Chondrocyte (in vitro differentiated cells): ENCODE measurements at regions not wholly inside any gene's neighbourhood (a gene's known extent, or its start where the extent isn't known, plus 50 kb on each side); places are given as distances from the start of the nearest gene placed in this dataset.

Source experiments
- DNase-seq: peaks from one replicate; pipeline ENCODE4 v3.0.0; 2021; ENCODE audit warnings: mixed read lengths, low spot score
- H3K27ac Mint-ChIP-seq: one replicate; pipeline ENCODE4 v1.8.0; 2021; ENCODE audit warnings: mild to moderate bottlenecking, moderate library complexity, mixed read lengths; ENCODE audit not compliant: unreplicated experiment
- H3K27me3 Mint-ChIP-seq: 2 replicates; pipeline ENCODE4 v1.8.0; 2021; ENCODE audit warnings: low read depth, mixed read lengths
- H3K36me3 Mint-ChIP-seq: 2 replicates; pipeline ENCODE4 v1.8.0; 2021; ENCODE audit warnings: low read depth, mixed read lengths
- H3K4me1 Mint-ChIP-seq: 2 replicates; pipeline ENCODE4 v1.8.0; 2021; ENCODE audit warnings: low read depth, mild to moderate bottlenecking, mixed read lengths
- H3K4me3 Mint-ChIP-seq: one replicate; pipeline ENCODE4 v1.8.0; 2021; ENCODE audit warnings: mild to moderate bottlenecking, moderate library complexity, mixed read lengths; ENCODE audit not compliant: unreplicated experiment
- H3K9me3 Mint-ChIP-seq: 2 replicates; pipeline ENCODE4 v1.8.0; 2021; ENCODE audit warnings: low read depth, mixed read lengths
- TF ChIP-seq, protein P1 (sequence below): fragments of 200-600 bp; sonication (generic); IDR thresholded peaks from 2 replicates; pipeline ENCODE4 v1.5.0; 2021; ENCODE audit warnings: antibody characterized with exemption, mild to moderate bottlenecking, moderate library complexity

DNA sequence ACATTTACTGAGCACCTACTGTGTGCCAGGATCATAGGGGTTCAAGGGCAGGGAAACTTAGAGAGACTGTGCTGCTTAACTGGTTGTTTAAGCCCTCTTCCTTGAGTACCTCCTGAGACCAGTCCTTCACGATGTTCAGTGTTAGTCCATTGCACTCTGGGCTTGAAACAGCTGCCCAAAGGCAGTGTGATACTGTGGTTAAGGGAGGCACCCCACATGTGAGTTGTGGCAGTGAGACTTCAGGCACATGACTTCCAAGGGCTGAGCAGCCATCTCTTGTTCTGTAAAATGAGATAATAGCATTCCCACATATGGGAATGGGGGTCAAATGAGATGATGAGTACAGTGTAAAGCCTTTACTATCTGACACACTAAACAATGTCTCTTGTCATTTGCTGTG lies 75.1 kb downstream of the LINGO1 start:
- H3K4me3 Mint-ChIP-seq, result no peak overlapping the region
- no peaks in the 10 kb centered on the region for H3K27me3 Mint-ChIP-seq
- TF ChIP-seq, protein P1, sequence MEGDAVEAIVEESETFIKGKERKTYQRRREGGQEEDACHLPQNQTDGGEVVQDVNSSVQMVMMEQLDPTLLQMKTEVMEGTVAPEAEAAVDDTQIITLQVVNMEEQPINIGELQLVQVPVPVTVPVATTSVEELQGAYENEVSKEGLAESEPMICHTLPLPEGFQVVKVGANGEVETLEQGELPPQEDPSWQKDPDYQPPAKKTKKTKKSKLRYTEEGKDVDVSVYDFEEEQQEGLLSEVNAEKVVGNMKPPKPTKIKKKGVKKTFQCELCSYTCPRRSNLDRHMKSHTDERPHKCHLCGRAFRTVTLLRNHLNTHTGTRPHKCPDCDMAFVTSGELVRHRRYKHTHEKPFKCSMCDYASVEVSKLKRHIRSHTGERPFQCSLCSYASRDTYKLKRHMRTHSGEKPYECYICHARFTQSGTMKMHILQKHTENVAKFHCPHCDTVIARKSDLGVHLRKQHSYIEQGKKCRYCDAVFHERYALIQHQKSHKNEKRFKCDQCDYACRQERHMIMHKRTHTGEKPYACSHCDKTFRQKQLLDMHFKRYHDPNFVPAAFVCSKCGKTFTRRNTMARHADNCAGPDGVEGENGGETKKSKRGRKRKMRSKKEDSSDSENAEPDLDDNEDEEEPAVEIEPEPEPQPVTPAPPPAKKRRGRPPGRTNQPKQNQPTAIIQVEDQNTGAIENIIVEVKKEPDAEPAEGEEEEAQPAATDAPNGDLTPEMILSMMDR, result no peak
- H3K36me3 Mint-ChIP-seq, result no peaks in the 10 kb centered on the region
- no peak overlapping the region for H3K27ac Mint-ChIP-seq
- no peaks in the 10 kb centered on the region for H3K9me3 Mint-ChIP-seq
- DNase-seq, result no peak
- no peaks in the 10 kb centered on the region for H3K4me1 Mint-ChIP-seq

- no peaks in the 10 kb centered on the region for H3K4me1 Mint-ChIP-seq
Observed at GRCh38 chr15:77557144-77557543, 75.6 kb downstream of the LINGO1 start.

GRCh38 chr15:77556622-77557021 lies 76.1 kb downstream of the LINGO1 start:
- Mint-ChIP-seq H3K4me3 (no peak overlapping the region), H3K4me1 (no peaks in the 10 kb centered on the region), H3K36me3 (no peaks in the 10 kb centered on the region), H3K27ac (no peak overlapping the region), H3K9me3 (no peaks in the 10 kb centered on the region), H3K27me3 (no peaks in the 10 kb centered on the region)
- DNase-seq, result no peak
- TF ChIP-seq, protein P1, result no peak

More at GRCh38 chr15:77557144-77557543, 75.6 kb downstream of the LINGO1 start:
- Mint-ChIP-seq H3K9me3 (no peaks in the 10 kb centered on the region), H3K27ac (no peak overlapping the region), H3K36me3 (no peaks in the 10 kb centered on the region), H3K27me3 (no peaks in the 10 kb centered on the region), H3K4me3 (no peak overlapping the region)
- TF ChIP-seq, protein P1, result no peak
- no peak for DNase-seq

DNA sequence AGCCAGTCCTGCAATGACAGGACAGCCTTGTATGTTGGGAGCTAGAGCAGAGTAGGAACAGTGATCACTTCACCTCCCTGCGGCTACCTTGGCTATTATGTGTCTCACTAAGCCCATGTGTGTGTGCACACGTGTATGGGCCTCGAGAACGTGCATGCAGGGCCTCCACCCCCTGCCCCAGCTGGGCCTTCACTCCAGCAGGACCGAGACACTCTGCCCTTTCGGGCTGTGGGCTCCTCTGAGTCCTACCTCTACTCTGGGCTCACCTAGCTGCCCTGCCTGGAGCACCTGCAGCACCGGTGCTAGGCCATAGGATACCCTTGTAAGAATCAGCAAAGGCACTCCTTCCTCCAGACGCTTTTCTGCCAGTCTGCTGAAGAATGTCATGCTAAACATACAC lies 77.5 kb downstream of the LINGO1 start:
- Mint-ChIP-seq H3K4me3 (no peak overlapping the region), H3K27me3 (no peaks in the 10 kb centered on the region), H3K9me3 (no peaks in the 10 kb centered on the region), H3K27ac (no peak overlapping the region), H3K36me3 (no peaks in the 10 kb centered on the region), H3K4me1 (no peaks in the 10 kb centered on the region)
- TF ChIP-seq, protein P1, result no peak
- DNase-seq, result no peak

DNA sequence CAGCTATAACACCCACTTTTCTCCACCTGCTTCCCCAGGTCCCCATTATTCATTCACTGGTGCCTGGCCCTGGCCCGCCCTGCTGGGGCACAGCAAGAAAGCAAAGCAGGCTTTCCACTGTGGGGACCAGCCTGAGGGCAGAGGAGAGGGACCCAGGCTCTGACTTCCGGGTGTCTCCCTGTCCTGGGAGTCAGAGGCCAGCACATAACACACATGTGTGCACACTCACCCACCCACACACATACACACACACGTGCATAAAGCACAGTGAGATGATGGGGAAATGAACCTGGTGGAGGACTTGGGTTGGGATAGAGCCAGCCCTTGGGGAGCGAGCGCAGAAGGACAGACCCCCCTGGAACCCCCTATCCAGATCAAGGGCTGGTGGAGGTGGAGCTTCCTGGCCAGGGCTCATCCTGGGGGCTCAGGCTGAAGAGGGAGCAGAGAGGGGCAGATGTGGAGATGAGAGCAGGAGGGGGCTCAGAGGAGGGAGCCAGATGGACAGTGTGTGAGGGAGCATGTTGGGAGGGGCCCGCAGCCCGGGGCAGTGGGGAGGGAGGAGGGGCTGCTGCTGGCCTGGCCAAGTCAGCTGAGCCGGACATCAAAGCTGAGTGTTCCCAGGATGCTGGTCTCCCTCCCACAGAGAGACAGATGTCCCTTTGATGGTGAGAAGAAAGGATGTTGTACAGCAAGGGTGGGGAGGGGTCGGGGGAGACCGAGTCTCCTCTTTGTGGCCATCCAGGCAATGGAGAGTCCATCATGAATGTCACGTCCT lies 78.2 kb downstream of the LINGO1 start:
- H3K27ac Mint-ChIP-seq, result no peak overlapping the region
- no peaks in the 10 kb centered on the region for H3K27me3 Mint-ChIP-seq
- no peak for DNase-seq
- H3K36me3 Mint-ChIP-seq, result no peaks in the 10 kb centered on the region
- no peaks in the 10 kb centered on the region for H3K4me1 Mint-ChIP-seq
- TF ChIP-seq, protein P1, result no peak
- no peaks in the 10 kb centered on the region for H3K9me3 Mint-ChIP-seq
- no peak overlapping the region for H3K4me3 Mint-ChIP-seq
